Body of pancreas (tissue), 4 donors: ENCODE measurements at regions not wholly inside any gene's neighbourhood (a gene's known extent, or its start where the extent isn't known, plus 50 kb on each side); places are given as distances from the start of the nearest gene placed in this dataset.

Experiments used
- CTCF ChIP-seq, 7 experiments: fragments of 450-650 bp in 4 of 7; fragments of 200-600 bp in 3 of 7; sonication (generic) in 3 of 7; IDR thresholded peaks; one replicate each; pipeline ENCODE4 v1.5.1; 2016 to 2019; ENCODE audit warnings: antibody characterized with exemption in 7 of 7
- POLR2A ChIP-seq, 3 donors: fragments of 450-650 bp; IDR thresholded peaks; one replicate each; pipeline ENCODE4 v1.6.1; 2016; ENCODE audit warnings: antibody characterized with exemption in 3 of 3, mild to moderate bottlenecking in 2 of 3

- TF ChIP-seq CTCF (IDR thresholded peaks at IDR 0.05) = no peak
- TF ChIP-seq POLR2A (IDR thresholded peaks at IDR 0.05) = no peak
Observed at GRCh38 chr1:114322734-114323133, 169.1 kb upstream of the SYT6 start.
